ENCODE measurements at regions not wholly inside any gene's neighbourhood (a gene's known extent, or its start where the extent isn't known, plus 50 kb on each side); places are given as distances from the start of the nearest gene placed in this dataset.

GRCh38 chr11:38796281-38796680 is 2198.2 kb upstream of the RAG2 start:
- TF ChIP-seq POLR2A (IDR thresholded peaks at IDR 0.05) (no peak), CTCF (IDR thresholded peaks at IDR 0.05) (no peak)

All from uterus (tissue), 2 donors.